Upper lobe of right lung (tissue), 1 donor: ENCODE measurements at regions not wholly inside any gene's neighbourhood (a gene's known extent, or its start where the extent isn't known, plus 50 kb on each side); places are given as distances from the start of the nearest gene placed in this dataset.

Source experiments
- ATAC-seq: fragments of 200-7000 bp; cut with Tn5 transposase; one replicate; pipeline ENCODE4 v1.9.1; 2020; ENCODE audit warnings: mild to moderate bottlenecking, moderate library complexity
- DNase-seq: peaks from one replicate; pipeline ENCODE4 v3.0.0-alpha.2; 2020
- H3K27ac ChIP-seq: fragments of 200-600 bp; one replicate; pipeline ENCODE4 v1.8.0; 2022
- H3K27me3 ChIP-seq: fragments of 200-600 bp; one replicate; pipeline ENCODE4 v1.8.0; 2022; ENCODE audit warnings: mild to moderate bottlenecking
- H3K36me3 ChIP-seq: fragments of 200-600 bp; one replicate; pipeline ENCODE4 v1.8.0; 2022
- H3K4me1 ChIP-seq: fragments of 200-600 bp; one replicate; pipeline ENCODE4 v1.8.0; 2022
- H3K4me3 ChIP-seq: fragments of 200-600 bp; one replicate; pipeline ENCODE4 v1.8.0; 2022; ENCODE audit warnings: mild to moderate bottlenecking
- H3K9me3 ChIP-seq: fragments of 200-600 bp; one replicate; pipeline ENCODE4 v1.8.0; 2022
- intact Hi-C: fragments of 100-400 bp; cut with DNase I; formaldehyde crosslinking; loops from one replicate; pipeline ENCODE4 v1.11.0; 2022
- TF ChIP-seq, protein P1 (sequence below): fragments of 200-600 bp; IDR thresholded peaks from one replicate; pipeline ENCODE4 v1.8.0; 2022; ENCODE audit warnings: antibody characterized with exemption
- donor health status: DM: no; HTN: yes; CAD: no; lungs with severe emphysema.

DNA sequence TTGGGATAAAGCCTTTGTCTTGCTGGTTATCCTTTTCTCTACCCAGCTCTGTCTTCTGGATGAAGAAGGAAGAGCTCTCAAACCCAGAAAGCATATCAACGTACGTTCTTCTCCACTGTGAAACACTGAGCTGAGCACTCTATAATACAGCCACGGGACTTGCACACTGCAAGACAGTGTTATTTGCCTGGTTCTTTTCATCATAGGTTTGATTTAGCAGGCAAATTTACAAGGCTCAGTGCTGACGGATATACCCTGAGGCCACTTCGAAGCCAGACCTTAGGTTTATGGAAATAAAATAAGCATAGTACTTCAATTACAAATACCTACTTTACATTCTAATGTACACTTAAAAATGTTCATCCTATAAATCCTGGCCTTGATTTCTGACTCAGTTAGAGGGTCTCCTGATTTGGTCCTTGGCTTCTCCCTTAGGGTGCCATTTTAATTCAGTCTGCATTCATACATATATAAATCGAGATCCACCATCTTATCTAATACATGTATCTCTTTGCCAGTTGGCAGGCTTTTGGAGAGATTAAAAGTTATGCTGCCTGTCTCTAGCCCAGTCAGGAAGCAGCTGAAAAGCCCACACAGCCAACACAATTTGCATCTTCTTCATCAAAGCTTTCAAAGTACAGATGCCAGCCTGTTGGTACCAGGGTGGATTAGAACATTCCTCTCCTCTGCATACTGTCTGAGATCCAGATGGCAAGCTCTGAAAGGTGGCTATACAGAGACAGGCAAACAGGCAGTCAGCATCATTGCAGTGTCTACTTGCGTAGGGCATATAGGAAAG is 194.4 kb downstream of the DEPDC1B start:
- TF ChIP-seq, protein P1, sequence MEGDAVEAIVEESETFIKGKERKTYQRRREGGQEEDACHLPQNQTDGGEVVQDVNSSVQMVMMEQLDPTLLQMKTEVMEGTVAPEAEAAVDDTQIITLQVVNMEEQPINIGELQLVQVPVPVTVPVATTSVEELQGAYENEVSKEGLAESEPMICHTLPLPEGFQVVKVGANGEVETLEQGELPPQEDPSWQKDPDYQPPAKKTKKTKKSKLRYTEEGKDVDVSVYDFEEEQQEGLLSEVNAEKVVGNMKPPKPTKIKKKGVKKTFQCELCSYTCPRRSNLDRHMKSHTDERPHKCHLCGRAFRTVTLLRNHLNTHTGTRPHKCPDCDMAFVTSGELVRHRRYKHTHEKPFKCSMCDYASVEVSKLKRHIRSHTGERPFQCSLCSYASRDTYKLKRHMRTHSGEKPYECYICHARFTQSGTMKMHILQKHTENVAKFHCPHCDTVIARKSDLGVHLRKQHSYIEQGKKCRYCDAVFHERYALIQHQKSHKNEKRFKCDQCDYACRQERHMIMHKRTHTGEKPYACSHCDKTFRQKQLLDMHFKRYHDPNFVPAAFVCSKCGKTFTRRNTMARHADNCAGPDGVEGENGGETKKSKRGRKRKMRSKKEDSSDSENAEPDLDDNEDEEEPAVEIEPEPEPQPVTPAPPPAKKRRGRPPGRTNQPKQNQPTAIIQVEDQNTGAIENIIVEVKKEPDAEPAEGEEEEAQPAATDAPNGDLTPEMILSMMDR = no peak
- H3K27ac ChIP-seq = no peak overlapping the region
- no peaks in the 10 kb centered on the region for H3K27me3 ChIP-seq
- no peak overlapping the region for H3K4me3 ChIP-seq
- intact Hi-C loops = no loop called here
- H3K9me3 ChIP-seq = no peaks in the 10 kb centered on the region
- no peaks in the 10 kb centered on the region for H3K4me1 ChIP-seq
- H3K36me3 ChIP-seq = no peaks in the 10 kb centered on the region
- no peak for ATAC-seq
- DNase-seq = no peak

DNA sequence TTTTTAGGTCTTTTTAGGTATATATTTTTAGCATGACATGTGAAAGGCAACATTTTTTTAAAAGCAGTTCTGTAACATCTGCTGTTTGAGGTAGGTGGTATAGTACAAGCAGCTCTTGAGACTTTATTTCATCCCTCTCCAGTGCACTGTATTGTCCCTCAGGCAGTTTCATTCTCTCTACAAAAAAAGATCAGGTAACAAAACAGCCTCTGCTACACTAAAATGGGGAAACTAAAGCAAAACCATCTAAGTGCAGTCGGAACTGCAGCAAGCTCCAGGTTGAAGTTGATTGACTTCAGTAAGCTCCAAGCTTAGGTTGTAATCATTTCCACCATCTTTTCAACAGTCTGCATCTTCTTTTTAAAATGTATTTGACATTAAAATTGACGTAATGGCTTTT is 195.6 kb downstream of the DEPDC1B start:
- TF ChIP-seq, protein P1 = no peak
- Histone ChIP-seq H3K4me3 (no peak overlapping the region), H3K27ac (no peak overlapping the region), H3K4me1 (no peaks in the 10 kb centered on the region), H3K36me3 (no peaks in the 10 kb centered on the region), H3K27me3 (no peaks in the 10 kb centered on the region), H3K9me3 (no peaks in the 10 kb centered on the region)
- DNase-seq (no peak), ATAC-seq (no peak)
- intact Hi-C loops = no loop called here

DNA sequence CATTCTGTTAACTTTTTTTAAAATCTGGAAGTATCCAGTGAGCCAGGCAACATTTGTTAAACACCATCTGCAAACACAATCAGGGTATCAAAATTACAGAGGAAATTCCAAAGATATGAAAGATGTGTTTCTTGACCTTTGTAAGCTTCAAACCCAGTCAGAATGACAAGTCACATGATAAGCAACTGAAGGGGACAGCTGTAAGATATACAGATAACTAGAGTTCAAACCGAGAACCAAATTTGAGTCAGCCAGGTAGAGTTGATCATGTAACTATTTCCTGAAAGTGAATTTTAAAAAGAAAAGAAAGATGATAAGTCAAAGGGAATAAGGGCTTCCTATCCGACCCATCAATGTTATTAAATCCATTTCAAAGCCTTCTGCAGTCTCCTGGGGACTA is 196.2 kb downstream of the DEPDC1B start:
- Histone ChIP-seq H3K36me3 (no peaks in the 10 kb centered on the region), H3K27me3 (no peaks in the 10 kb centered on the region), H3K9me3 (no peaks in the 10 kb centered on the region), H3K27ac (no peak overlapping the region), H3K4me3 (no peak overlapping the region), H3K4me1 (no peaks in the 10 kb centered on the region)
- ATAC-seq (no peak), DNase-seq (no peak)
- intact Hi-C loops = no loop called here
- TF ChIP-seq, protein P1 = no peak

DNA sequence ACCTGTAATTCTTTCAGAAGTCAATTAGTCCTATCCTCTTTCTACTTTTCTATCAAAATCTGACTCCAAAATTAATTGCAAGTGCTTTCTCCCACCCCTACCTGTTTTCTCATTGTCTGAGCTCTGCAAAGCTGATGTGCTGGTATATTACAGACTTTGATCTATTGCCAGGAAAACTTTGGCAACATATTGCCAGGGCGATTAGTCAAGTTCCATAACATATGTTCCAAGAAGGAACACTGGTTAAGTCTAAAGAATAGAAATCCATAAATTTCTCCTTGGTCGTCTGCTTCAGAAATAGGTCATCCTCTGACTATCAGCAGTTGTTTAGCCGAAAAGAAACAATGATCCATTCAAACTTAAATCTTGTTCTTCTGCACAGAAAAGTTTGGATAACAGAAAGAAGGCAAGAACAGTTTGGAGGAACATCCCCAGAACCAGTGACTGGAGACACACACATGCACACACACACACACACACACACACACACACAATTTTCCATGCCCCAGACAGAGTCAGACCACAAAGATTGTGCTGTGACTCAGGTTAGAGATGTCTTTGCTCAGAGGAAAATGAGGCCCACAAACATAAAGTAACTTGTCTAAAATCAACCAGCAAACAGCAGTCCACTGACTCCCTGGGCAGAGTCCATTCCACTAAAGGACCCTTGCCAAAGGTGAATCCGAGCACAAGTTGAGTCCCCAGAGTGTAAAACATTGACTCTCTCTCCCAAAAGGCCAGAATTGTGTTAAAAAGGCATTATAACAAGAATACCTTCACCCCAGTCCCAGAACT is 202.1 kb downstream of the DEPDC1B start:
- no peak overlapping the region for H3K4me3 ChIP-seq
- intact Hi-C loops = no loop called here
- TF ChIP-seq, protein P1 = no peak
- H3K4me1 ChIP-seq = no peaks in the 10 kb centered on the region
- H3K27me3 ChIP-seq = no peaks in the 10 kb centered on the region
- no peaks in the 10 kb centered on the region for H3K36me3 ChIP-seq
- DNase-seq = no peak
- no peak for ATAC-seq
- no peaks in the 10 kb centered on the region for H3K9me3 ChIP-seq
- no peak overlapping the region for H3K27ac ChIP-seq

DNA sequence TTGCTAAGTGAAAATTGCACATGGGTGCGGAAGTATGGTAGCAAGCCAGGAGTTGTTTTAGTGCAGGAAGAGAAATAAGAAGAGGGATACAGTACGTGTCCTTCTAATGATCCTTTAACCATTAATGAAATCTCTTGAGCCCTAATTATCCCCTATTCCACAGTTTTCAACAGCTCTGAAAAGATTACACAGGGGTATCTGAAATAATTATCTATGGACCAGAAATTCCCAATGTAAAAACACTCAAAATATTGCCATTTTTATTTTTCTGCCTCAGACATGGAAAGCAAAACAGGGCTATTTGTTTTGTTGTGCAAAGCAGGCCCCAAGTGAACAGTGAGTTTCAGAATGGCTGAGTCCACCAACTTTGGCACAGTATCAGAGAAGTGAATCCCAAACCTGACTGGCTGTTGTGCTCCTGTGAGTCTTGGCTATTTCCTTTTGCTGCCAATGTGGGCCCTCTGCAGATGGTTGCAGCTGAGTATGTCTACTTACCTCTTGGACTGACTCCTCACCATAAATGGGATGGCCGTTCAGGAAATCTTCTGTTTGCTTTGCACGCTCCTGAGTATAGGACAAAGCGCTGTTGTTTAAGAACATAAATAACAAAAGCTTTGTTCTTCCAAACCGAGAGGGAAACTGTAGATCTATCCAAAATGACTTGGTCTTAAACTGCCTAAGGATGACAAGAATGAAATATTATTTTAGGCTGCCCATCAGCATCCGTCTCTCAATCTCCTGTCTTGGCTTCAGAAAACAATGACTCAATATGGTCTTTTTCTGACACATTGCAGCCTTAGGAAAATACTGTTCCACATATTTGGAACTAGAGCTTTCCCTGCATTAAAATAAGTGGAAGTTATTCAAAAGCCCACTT is 204.1 kb downstream of the DEPDC1B start:
- no peak for ATAC-seq
- Histone ChIP-seq H3K36me3 (no peaks in the 10 kb centered on the region), H3K4me3 (no peak overlapping the region), H3K4me1 (no peaks in the 10 kb centered on the region), H3K9me3 (no peaks in the 10 kb centered on the region), H3K27me3 (no peaks in the 10 kb centered on the region), H3K27ac (no peak overlapping the region)
- no peak for DNase-seq
- TF ChIP-seq, protein P1 = no peak
- intact Hi-C loops = no loop called here
